CD14-positive monocyte (primary cell): ENCODE measurements at regions not wholly inside any gene's neighbourhood (a gene's known extent, or its start where the extent isn't known, plus 50 kb on each side); places are given as distances from the start of the nearest gene placed in this dataset.

Experiments
- DNase-seq, 3 donors: peaks; one replicate each; pipeline ENCODE4 v3.0.0-alpha.2; 2011 to 2022
- H2AFZ ChIP-seq: 2 replicates; pipeline ENCODE4 v1.6.0; 2012; ENCODE audit warnings: mild to moderate bottlenecking, low read depth, low read length, inconsistent platforms; ENCODE audit not compliant: insufficient read depth, poor library complexity, severe bottlenecking
- H3K27ac ChIP-seq, 2 donors: 1 replicate in 1 of 2; 2 replicates in 1 of 2; pipeline ENCODE4 v1.5.1; 2012 to 2013; ENCODE audit warnings: low read length in 2 of 2, control low read depth in 1 of 2, inconsistent platforms in 1 of 2, low read depth in 1 of 2, mild to moderate bottlenecking in 1 of 2
- H3K27me3 ChIP-seq, 2 donors: one replicate each; pipeline versions ENCODE4 v1.6.0 to v1.6.1; 2011 to 2013; ENCODE audit warnings: low read length in 2 of 2; ENCODE audit not compliant: control insufficient read depth in 2 of 2, insufficient read depth in 2 of 2
- H3K36me3 ChIP-seq, 2 donors: replicated peaks in 1 of 2; 1 replicate in 1 of 2; 2 replicates in 1 of 2; pipeline versions ENCODE4 v1.5.1 to v1.6.1; 2012 to 2013; ENCODE audit warnings: low read length in 2 of 2, control low read depth in 1 of 2, inconsistent platforms in 1 of 2, mild to moderate bottlenecking in 1 of 2; ENCODE audit not compliant: insufficient read depth in 2 of 2, control insufficient read depth in 1 of 2
- H3K4me1 ChIP-seq, 2 donors: 1 replicate in 1 of 2; 2 replicates in 1 of 2; pipeline versions ENCODE4 v1.5.1 to v1.6.1; 2012 to 2013; ENCODE audit warnings: low read length in 2 of 2, control low read depth in 1 of 2, inconsistent platforms in 1 of 2, mild to moderate bottlenecking in 1 of 2, moderate library complexity in 1 of 2; ENCODE audit not compliant: insufficient read depth in 2 of 2, control insufficient read depth in 1 of 2
- H3K4me2 ChIP-seq: replicated peaks from 2 replicates; pipeline ENCODE3; 2012; ENCODE audit warnings: low read length, moderate library complexity, mild to moderate bottlenecking; ENCODE audit not compliant: poor library complexity, severe bottlenecking; ENCODE audit errors: extremely low read depth
- H3K4me3 ChIP-seq, 3 experiments: fragments of 200-600 bp in 1 of 3; sonication (generic) in 1 of 3; replicated peaks in 1 of 3; 1 replicate in 2 of 3; 2 replicates in 1 of 3; pipeline ENCODE4 v1.5.1; 2011 to 2013; ENCODE audit warnings: low read length in 3 of 3, mild to moderate bottlenecking in 3 of 3, control low read depth in 2 of 3, low read depth in 2 of 3, inconsistent platforms in 1 of 3, moderate library complexity in 1 of 3
- H3K79me2 ChIP-seq: 2 replicates; pipeline ENCODE4 v1.6.0; 2012; ENCODE audit warnings: mild to moderate bottlenecking, control low read depth, inconsistent platforms, low read length, moderate library complexity; ENCODE audit not compliant: insufficient read depth
- H3K9ac ChIP-seq: 2 replicates; pipeline ENCODE4 v1.6.0; 2017; ENCODE audit warnings: low read length, mild to moderate bottlenecking; ENCODE audit not compliant: insufficient read depth, poor library complexity, severe bottlenecking
- H3K9me3 ChIP-seq, 2 donors: replicated peaks in 1 of 2; 1 replicate in 1 of 2; 2 replicates in 1 of 2; pipeline versions ENCODE4 v1.5.1 to v1.6.1; 2012 to 2013; ENCODE audit warnings: low read length in 2 of 2, control low read depth in 1 of 2; ENCODE audit not compliant: control insufficient read depth in 1 of 2, insufficient read depth in 1 of 2
- H4K20me1 ChIP-seq: 2 replicates; pipeline ENCODE4 v1.6.0; 2012; ENCODE audit warnings: mild to moderate bottlenecking, low read length, control low read depth, moderate library complexity; ENCODE audit not compliant: insufficient read depth
- H3K27ac Mint-ChIP-seq, 7 donors: one replicate each; pipeline ENCODE4 v1.8.0; 2020; ENCODE audit warnings: mild to moderate bottlenecking in 7 of 7, mixed read lengths in 7 of 7, moderate library complexity in 6 of 7, inconsistent platforms in 2 of 7
- H3K27me3 Mint-ChIP-seq, 3 donors: one replicate each; pipeline ENCODE4 v1.8.0; 2021 to 2022; ENCODE audit warnings: low read depth in 3 of 3, mild to moderate bottlenecking in 3 of 3, mixed read lengths in 3 of 3, moderate library complexity in 3 of 3, inconsistent platforms in 1 of 3
- H3K36me3 Mint-ChIP-seq, 2 donors: one replicate each; pipeline ENCODE4 v1.8.0; 2020; ENCODE audit warnings: mixed read lengths in 2 of 2, inconsistent platforms in 1 of 2, mild to moderate bottlenecking in 1 of 2
- H3K4me1 Mint-ChIP-seq: one replicate; pipeline ENCODE4 v1.8.0; 2020; ENCODE audit warnings: mild to moderate bottlenecking, mixed read lengths
- H3K4me3 Mint-ChIP-seq, 2 donors: one replicate each; pipeline ENCODE4 v1.8.0; 2020; ENCODE audit warnings: mild to moderate bottlenecking in 2 of 2, mixed read lengths in 2 of 2, moderate library complexity in 1 of 2
- H3K9me3 Mint-ChIP-seq, 7 donors: one replicate each; pipeline ENCODE4 v1.8.0; 2020 to 2022; ENCODE audit warnings: mixed read lengths in 7 of 7, mild to moderate bottlenecking in 6 of 7, moderate library complexity in 6 of 7, inconsistent platforms in 2 of 7
- CTCF ChIP-seq: fragments of 200-600 bp; IDR thresholded peaks from one replicate; pipeline ENCODE4 v1.8.0; 2022; ENCODE audit warnings: antibody characterized with exemption, mild to moderate bottlenecking
- WGBS: methylation state at CpG from one replicate; pipeline ENCODE4 v1.1.5; 2013; ENCODE audit warnings: missing lambda C conversion rate; ENCODE audit not compliant: insufficient coverage; 5-methylcytosine and 5-hydroxymethylcytosine counted together
- intact Hi-C, 2 donors: fragments of 100-400 bp; cut with micrococcal nuclease; formaldehyde crosslinking; loops; one replicate each; pipeline versions ENCODE4 v1.15.0 to v1.15.1; 2023

DNA sequence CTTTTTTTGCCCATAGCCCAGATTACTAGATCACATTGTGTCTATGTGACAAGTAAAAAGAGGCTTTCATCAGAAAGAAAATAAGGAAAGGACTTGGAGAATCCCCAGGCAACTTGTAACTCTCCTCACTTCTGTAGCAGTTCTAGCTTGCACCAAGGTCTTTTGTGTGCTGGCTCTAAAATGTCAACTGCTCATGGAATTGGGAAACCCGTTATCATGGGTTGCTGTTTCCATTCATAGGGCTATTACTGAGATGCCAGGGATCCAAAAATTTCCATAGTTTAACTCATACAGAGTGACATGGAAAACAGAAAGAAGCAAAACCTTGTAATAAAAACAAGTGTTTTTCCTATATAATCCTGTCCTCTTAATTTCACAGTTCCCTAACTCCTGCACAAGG, 123.9 kb upstream of the FBXL7 start:
- H2AFZ ChIP-seq = no peak overlapping the region
- no peak for TF ChIP-seq CTCF
- no CpG with 5 or more reads among the region's 1 CpG for WGBS
- H3K36me3 Mint-ChIP-seq = no peaks in the 10 kb centered on the region
- no peaks in the 10 kb centered on the region for H3K4me1 ChIP-seq
- H3K27ac ChIP-seq = no peak overlapping the region
- no peak overlapping the region for H3K4me3 Mint-ChIP-seq
- no peaks in the 10 kb centered on the region for H3K27me3 Mint-ChIP-seq
- H3K4me3 ChIP-seq = no peak overlapping the region
- H3K9me3 ChIP-seq = peaks cover 5 to 12% of the 10 kb centered on the region in 2 donors
- DNase-seq = no peak
- H3K4me1 Mint-ChIP-seq = no peaks in the 10 kb centered on the region
- H3K27ac Mint-ChIP-seq = no peak overlapping the region
- H3K9ac ChIP-seq = no peak overlapping the region
- H3K9me3 Mint-ChIP-seq = peaks cover 0 to 11% (median 5%) of the 10 kb centered on the region in 7 donors
- intact Hi-C loops = no loop called here
- no peak overlapping the region for H3K4me2 ChIP-seq
- H4K20me1 ChIP-seq = no peaks in the 10 kb centered on the region
- no peaks in the 10 kb centered on the region for H3K79me2 ChIP-seq
- no peaks in the 10 kb centered on the region for H3K27me3 ChIP-seq
- H3K36me3 ChIP-seq = no peaks in the 10 kb centered on the region

- Histone ChIP-seq H3K27ac (no peak overlapping the region), H3K4me1 (no peaks in the 10 kb centered on the region)
- no CpG with 5 or more reads among the region's 1 CpG for WGBS
Measured at GRCh38 chr5:15375559-15375958, 124.4 kb upstream of the FBXL7 start.

More at GRCh38 chr5:15375559-15375958, 124.4 kb upstream of the FBXL7 start:
- no peak for TF ChIP-seq CTCF
- H3K9me3 ChIP-seq = peaks cover 5 to 10% of the 10 kb centered on the region in 2 donors
- H4K20me1 ChIP-seq = no peaks in the 10 kb centered on the region
- no peak overlapping the region for H3K4me2 ChIP-seq
- no peak overlapping the region for H3K4me3 Mint-ChIP-seq
- no peak overlapping the region for H3K9ac ChIP-seq
- no peaks in the 10 kb centered on the region for H3K79me2 ChIP-seq
- peaks cover 0 to 11% (median 6%) of the 10 kb centered on the region in 7 donors for H3K9me3 Mint-ChIP-seq
- H3K27me3 ChIP-seq = no peaks in the 10 kb centered on the region
- no peaks in the 10 kb centered on the region for H3K27me3 Mint-ChIP-seq
- H2AFZ ChIP-seq = no peak overlapping the region
- H3K4me1 Mint-ChIP-seq = no peaks in the 10 kb centered on the region
- intact Hi-C loops = no loop called here
- no peak for DNase-seq
- no peak overlapping the region for H3K4me3 ChIP-seq
- no peaks in the 10 kb centered on the region for H3K36me3 Mint-ChIP-seq
- no peak overlapping the region for H3K27ac Mint-ChIP-seq
- H3K36me3 ChIP-seq = no peaks in the 10 kb centered on the region
